Tibial artery (tissue), 4 donors: ENCODE measurements at regions not wholly inside any gene's neighbourhood (a gene's known extent, or its start where the extent isn't known, plus 50 kb on each side); places are given as distances from the start of the nearest gene placed in this dataset.

Experiments used
- DNase-seq, 2 donors: peaks; one replicate each; pipeline ENCODE4 v3.0.0-alpha.2; 2019
- H3K27ac ChIP-seq, 2 donors: fragments of 200-600 bp; sonication (generic) in 1 of 2; 1 replicate in 1 of 2; 2 replicates in 1 of 2; pipeline ENCODE4 v1.5.1; 2018 to 2019; ENCODE audit warnings: mild to moderate bottlenecking in 1 of 2
- H3K27me3 ChIP-seq, 2 donors: fragments of 200-600 bp; sonication (generic) in 1 of 2; one replicate each; pipeline versions ENCODE4 v1.5.1 to v1.6.0; 2016 to 2019
- H3K36me3 ChIP-seq, 3 donors: fragments of 200-600 bp; sonication (generic) in 2 of 3; one replicate each; pipeline ENCODE4 v1.5.1; 2016 to 2019; ENCODE audit warnings: mild to moderate bottlenecking in 2 of 3
- H3K4me1 ChIP-seq, 4 donors: fragments of 200-600 bp; sonication (generic) in 2 of 4; 1 replicate in 3 of 4; 2 replicates in 1 of 4; pipeline ENCODE4 v1.5.1; 2016 to 2019
- H3K4me3 ChIP-seq, 2 donors: fragments of 200-600 bp; sonication (generic) in 1 of 2; 1 replicate in 1 of 2; 2 replicates in 1 of 2; pipeline ENCODE4 v1.5.1; 2018 to 2019; ENCODE audit warnings: mild to moderate bottlenecking in 2 of 2
- H3K9me3 ChIP-seq, 3 donors: fragments of 200-600 bp; sonication (generic) in 1 of 3; one replicate each; pipeline ENCODE4 v1.5.1; 2016 to 2019
- CTCF ChIP-seq, 2 experiments: fragments of 200-600 bp in 1 of 2; fragments of 450-650 bp in 1 of 2; IDR thresholded peaks; one replicate each; pipeline ENCODE4 v1.5.1; 2017 to 2019; ENCODE audit warnings: antibody characterized with exemption in 2 of 2, mild to moderate bottlenecking in 1 of 2, moderate library complexity in 1 of 2
- intact Hi-C: fragments of 100-400 bp; cut with DNase I; formaldehyde crosslinking; loops from one replicate; pipeline ENCODE4 v1.15.0; 2023; ENCODE audit warnings: low total_unique reads

GRCh38 chr2:6739547-6739946, 126.2 kb downstream of the CMPK2 start:
- no peak overlapping the region for H3K27ac ChIP-seq
- H3K9me3 ChIP-seq, result no peaks in the 10 kb centered on the region
- H3K36me3 ChIP-seq, result no peaks in the 10 kb centered on the region
- no peaks in the 10 kb centered on the region for H3K4me1 ChIP-seq
- H3K4me3 ChIP-seq, result no peak overlapping the region
- peaks cover 0 to 2% of the 10 kb centered on the region in 2 donors for H3K27me3 ChIP-seq
- TF ChIP-seq CTCF (IDR thresholded peaks at IDR 0.05), result no peak
- intact Hi-C loops, result no loop called here
- DNase-seq, result no peak

DNA sequence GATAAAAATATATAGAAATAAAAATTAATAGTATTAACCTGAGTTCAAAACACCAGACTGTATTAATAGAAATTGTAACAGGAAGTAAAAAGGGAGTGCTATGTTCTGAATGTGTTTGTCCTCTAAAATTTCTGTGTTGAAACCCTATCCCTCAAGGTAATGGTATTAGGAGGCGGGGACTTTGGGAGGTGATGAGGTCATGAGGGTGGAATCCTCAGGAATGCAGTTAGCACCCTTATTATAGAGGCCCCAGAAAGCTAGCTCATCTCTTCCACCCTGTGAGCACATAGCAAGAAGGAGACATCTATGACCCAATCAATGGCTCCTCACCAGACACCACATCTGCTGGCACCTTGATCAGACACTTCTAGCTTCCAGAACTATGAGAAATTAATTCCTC, 124.5 kb downstream of the CMPK2 start:
- Histone ChIP-seq H3K9me3 (no peaks in the 10 kb centered on the region), H3K36me3 (no peaks in the 10 kb centered on the region), H3K4me1 (no peaks in the 10 kb centered on the region), H3K27ac (no peak overlapping the region), H3K27me3 (peaks cover 0 to 5% of the 10 kb centered on the region in 2 donors), H3K4me3 (no peak overlapping the region)
- TF ChIP-seq CTCF (IDR thresholded peaks at IDR 0.05), result no peak
- DNase-seq, result no peak
- intact Hi-C loops, result no loop called here

- Histone ChIP-seq H3K4me1 (no peaks in the 10 kb centered on the region), H3K4me3 (no peak overlapping the region), H3K27me3 (peaks cover 0 to 7% of the 10 kb centered on the region in 2 donors), H3K9me3 (no peaks in the 10 kb centered on the region), H3K36me3 (no peaks in the 10 kb centered on the region), H3K27ac (no peak overlapping the region)
- no peak for DNase-seq
- intact Hi-C loops, result no loop called here
- TF ChIP-seq CTCF (IDR thresholded peaks at IDR 0.05), result no peak
Measured at GRCh38 chr2:6744038-6744437, 121.7 kb downstream of the CMPK2 start.

GRCh38 chr2:6747433-6747832, 118.3 kb downstream of the CMPK2 start:
- no peak overlapping the region for H3K27ac ChIP-seq
- H3K36me3 ChIP-seq, result no peaks in the 10 kb centered on the region
- H3K4me1 ChIP-seq, result no peaks in the 10 kb centered on the region
- no peak for TF ChIP-seq CTCF (IDR thresholded peaks at IDR 0.05)
- H3K9me3 ChIP-seq, result no peaks in the 10 kb centered on the region
- no peak for DNase-seq
- intact Hi-C loops, result no loop called here
- H3K4me3 ChIP-seq, result no peak overlapping the region
- H3K27me3 ChIP-seq, result peaks cover 0 to 7% of the 10 kb centered on the region in 2 donors

- H3K9me3 ChIP-seq, result no peaks in the 10 kb centered on the region
- H3K4me1 ChIP-seq, result no peaks in the 10 kb centered on the region
- H3K4me3 ChIP-seq, result no peak overlapping the region
- no peaks in the 10 kb centered on the region for H3K36me3 ChIP-seq
- TF ChIP-seq CTCF (IDR thresholded peaks at IDR 0.05), result no peak
- no peak for DNase-seq
- no peak overlapping the region for H3K27ac ChIP-seq
- intact Hi-C loops, result no loop called here
- peaks cover 0 to 7% of the 10 kb centered on the region in 2 donors for H3K27me3 ChIP-seq
Measured at GRCh38 chr2:6748406-6749067, 117.2 kb downstream of the CMPK2 start.

DNA sequence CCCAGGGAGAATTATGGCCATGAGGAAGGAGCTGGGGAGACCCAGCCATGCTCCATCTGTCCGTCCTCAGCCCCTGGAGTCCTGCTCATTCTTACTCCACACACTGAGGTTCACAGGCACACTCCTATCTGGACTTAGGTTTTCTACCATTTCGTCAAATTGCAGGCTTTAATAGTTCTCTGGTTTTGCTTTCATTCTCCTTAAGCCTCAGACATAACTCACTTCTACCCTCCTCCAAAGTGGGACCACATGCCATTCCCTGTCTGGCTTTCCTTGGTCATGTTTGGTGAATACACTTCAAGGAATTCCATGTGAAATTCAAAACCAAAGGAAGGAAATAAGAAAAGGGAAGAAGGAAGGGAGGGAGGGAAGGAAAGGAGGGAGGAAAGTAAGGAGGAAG, 115.7 kb downstream of the CMPK2 start:
- no peak for TF ChIP-seq CTCF (IDR thresholded peaks at IDR 0.05)
- no peaks in the 10 kb centered on the region for H3K4me1 ChIP-seq
- H3K27me3 ChIP-seq, result peaks cover 0 to 7% of the 10 kb centered on the region in 2 donors
- DNase-seq, result no peak
- intact Hi-C loops, result no loop called here
- H3K27ac ChIP-seq, result no peak overlapping the region
- H3K36me3 ChIP-seq, result no peaks in the 10 kb centered on the region
- no peaks in the 10 kb centered on the region for H3K9me3 ChIP-seq
- no peak overlapping the region for H3K4me3 ChIP-seq
